Panc1 (cell line): ENCODE measurements at regions not wholly inside any gene's neighbourhood (a gene's known extent, or its start where the extent isn't known, plus 50 kb on each side); places are given as distances from the start of the nearest gene placed in this dataset.

ENCODE experiments used
- POLR2AphosphoS5 ChIP-seq: IDR thresholded peaks from 2 replicates; pipeline ENCODE4 v1.6.1; 2012; ENCODE audit warnings: mild to moderate bottlenecking, low read depth, low read length, moderate library complexity
- SIN3A ChIP-seq: IDR thresholded peaks from 2 replicates; pipeline ENCODE4 v1.6.1; 2012; ENCODE audit warnings: low read depth, mild to moderate bottlenecking, low read length, moderate library complexity, borderline replicate concordance; ENCODE audit not compliant: insufficient read depth
- TCF7L2 ChIP-seq: IDR thresholded peaks from 2 replicates; pipeline ENCODE4 v1.6.1; 2011; ENCODE audit warnings: mild to moderate bottlenecking, low read depth, low read length, inconsistent platforms
- TF ChIP-seq, protein P1 (sequence below): fragments of 450-650 bp; IDR thresholded peaks from 2 replicates; pipeline ENCODE4 v1.5.1; 2017; ENCODE audit warnings: mild to moderate bottlenecking
- TF ChIP-seq, protein P2 (sequence below), 2 experiments: IDR thresholded peaks; 2 replicates each; pipeline ENCODE4 v1.6.1; 2011 to 2012; ENCODE audit warnings: low read depth in 2 of 2, control low read depth in 1 of 2, low read length in 1 of 2, mild to moderate bottlenecking in 1 of 2, moderate library complexity in 1 of 2; ENCODE audit not compliant: insufficient read depth in 1 of 2

DNA sequence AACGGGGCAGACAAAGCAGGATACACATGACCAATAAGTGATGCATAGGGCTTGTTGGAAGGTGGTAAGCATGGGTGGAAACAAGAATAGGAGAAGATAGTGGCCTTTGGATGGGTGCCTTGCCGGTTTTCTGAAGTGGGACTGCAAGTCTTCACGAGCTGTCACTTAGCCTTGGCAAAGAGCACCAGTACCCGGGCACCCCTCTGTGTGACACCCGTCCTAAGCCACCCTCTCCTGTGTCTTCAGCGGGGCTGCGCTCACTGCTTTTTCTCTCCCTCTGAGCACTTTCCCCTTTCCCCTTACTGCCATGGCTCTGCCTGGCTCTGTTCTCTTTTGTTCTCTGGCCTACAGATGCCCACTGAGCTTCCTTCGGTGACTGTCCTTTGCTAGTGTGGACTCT is 399.7 kb upstream of the MKI67 start:
- TF ChIP-seq, protein P1, sequence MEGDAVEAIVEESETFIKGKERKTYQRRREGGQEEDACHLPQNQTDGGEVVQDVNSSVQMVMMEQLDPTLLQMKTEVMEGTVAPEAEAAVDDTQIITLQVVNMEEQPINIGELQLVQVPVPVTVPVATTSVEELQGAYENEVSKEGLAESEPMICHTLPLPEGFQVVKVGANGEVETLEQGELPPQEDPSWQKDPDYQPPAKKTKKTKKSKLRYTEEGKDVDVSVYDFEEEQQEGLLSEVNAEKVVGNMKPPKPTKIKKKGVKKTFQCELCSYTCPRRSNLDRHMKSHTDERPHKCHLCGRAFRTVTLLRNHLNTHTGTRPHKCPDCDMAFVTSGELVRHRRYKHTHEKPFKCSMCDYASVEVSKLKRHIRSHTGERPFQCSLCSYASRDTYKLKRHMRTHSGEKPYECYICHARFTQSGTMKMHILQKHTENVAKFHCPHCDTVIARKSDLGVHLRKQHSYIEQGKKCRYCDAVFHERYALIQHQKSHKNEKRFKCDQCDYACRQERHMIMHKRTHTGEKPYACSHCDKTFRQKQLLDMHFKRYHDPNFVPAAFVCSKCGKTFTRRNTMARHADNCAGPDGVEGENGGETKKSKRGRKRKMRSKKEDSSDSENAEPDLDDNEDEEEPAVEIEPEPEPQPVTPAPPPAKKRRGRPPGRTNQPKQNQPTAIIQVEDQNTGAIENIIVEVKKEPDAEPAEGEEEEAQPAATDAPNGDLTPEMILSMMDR: no peak
- no peak for TF ChIP-seq SIN3A
- no peak for TF ChIP-seq POLR2AphosphoS5
- no peak for TF ChIP-seq TCF7L2
- TF ChIP-seq, protein P2, sequence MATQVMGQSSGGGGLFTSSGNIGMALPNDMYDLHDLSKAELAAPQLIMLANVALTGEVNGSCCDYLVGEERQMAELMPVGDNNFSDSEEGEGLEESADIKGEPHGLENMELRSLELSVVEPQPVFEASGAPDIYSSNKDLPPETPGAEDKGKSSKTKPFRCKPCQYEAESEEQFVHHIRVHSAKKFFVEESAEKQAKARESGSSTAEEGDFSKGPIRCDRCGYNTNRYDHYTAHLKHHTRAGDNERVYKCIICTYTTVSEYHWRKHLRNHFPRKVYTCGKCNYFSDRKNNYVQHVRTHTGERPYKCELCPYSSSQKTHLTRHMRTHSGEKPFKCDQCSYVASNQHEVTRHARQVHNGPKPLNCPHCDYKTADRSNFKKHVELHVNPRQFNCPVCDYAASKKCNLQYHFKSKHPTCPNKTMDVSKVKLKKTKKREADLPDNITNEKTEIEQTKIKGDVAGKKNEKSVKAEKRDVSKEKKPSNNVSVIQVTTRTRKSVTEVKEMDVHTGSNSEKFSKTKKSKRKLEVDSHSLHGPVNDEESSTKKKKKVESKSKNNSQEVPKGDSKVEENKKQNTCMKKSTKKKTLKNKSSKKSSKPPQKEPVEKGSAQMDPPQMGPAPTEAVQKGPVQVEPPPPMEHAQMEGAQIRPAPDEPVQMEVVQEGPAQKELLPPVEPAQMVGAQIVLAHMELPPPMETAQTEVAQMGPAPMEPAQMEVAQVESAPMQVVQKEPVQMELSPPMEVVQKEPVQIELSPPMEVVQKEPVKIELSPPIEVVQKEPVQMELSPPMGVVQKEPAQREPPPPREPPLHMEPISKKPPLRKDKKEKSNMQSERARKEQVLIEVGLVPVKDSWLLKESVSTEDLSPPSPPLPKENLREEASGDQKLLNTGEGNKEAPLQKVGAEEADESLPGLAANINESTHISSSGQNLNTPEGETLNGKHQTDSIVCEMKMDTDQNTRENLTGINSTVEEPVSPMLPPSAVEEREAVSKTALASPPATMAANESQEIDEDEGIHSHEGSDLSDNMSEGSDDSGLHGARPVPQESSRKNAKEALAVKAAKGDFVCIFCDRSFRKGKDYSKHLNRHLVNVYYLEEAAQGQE (IDR thresholded peaks at IDR 0.05; ENCODE audit: insufficient read depth in 1 of 2, low read depth in 2 of 2, low read length in 1 of 2): no peak
